HG03095 (cell line): ENCODE measurements at regions not wholly inside any gene's neighbourhood (a gene's known extent, or its start where the extent isn't known, plus 50 kb on each side); places are given as distances from the start of the nearest gene placed in this dataset.
"Not testable (repeated sequence)": the region's sequence is repeated elsewhere in the genome, so short reads cannot be mapped to it uniquely, and the experiment has no call there.

Experiments used
- ATAC-seq: cut with Tn5 transposase; IDR thresholded peaks from one replicate; pipeline ENCODE4 v1.9.1; 2021; ENCODE audit warnings: moderate library complexity; ENCODE audit not compliant: unreplicated experiment

- no peak for ATAC-seq
These were observed 235.4 kb upstream of the FANCL start for GRCh38 chr2:58476556-58476955.

GRCh38 chr2:58475756-58476155, 234.6 kb upstream of the FANCL start:
- ATAC-seq, result no peak

DNA sequence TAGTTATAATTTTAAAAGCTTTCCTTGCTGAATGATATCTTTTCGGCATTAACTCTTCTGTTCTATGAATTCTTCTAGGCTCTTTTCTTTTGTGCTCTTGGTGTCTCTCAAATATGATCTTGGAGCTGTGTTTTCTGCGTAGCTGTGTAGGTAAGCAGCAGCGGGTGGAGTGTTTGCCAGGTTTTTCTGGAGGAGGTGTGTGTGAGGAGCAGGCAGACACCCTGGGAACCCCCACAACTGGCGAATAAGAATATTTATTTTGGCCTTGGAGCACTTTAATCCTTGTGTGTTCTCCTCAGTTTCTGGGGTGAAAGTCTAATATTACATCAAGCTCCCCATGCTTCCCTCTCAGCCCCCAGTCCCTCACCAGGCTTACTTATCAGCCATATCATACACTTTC, 232.0 kb upstream of the FANCL start:
- no peak for ATAC-seq

- peak; percentile 68 for ATAC-seq
These were observed 225.7 kb upstream of the FANCL start for GRCh38 chr2:58466804-58467203.

DNA sequence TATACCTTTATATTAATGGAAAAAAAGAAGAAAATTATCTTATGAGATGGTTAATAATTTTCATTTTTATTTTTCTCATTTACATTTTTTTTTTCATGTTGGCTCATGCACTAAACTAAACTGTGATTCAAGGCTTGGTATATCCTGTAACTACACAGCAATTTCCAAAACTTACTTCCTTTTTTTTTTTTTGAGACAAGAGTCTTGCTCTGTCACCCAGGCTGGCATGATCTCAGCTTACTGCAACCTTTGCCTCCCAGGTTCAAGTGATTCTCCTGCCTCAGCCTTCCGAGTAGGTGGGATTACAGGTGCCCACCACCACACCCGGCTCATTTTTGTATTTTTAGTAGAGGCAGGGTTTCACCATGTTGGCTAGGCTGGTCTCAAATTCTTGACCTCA, 224.9 kb upstream of the FANCL start:
- ATAC-seq, result not testable (repeated sequence)

DNA sequence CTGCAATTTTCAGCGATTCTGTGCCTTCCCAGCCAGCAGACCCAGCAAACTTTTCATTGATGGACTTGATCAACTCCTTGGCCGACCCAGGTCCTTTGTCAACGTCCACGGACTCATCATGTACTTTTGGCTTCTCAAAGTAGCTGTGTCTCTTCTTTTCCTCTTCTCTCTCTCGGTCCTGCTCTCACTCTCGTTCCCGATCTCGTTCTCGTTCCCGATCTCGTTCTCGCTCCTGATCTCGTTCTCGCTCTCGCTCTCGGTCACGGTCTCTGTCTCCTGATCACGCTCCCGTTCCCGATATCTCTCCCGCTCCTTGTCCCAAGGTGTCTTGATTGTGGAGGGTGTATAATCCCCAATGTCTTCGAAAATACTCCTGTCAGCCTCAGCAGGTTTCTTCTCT, 219.5 kb upstream of the FANCL start:
- ATAC-seq, result no peak

GRCh38 chr2:58449286-58450010, 208.3 kb upstream of the FANCL start:
- ATAC-seq, result peak; percentile 96

DNA sequence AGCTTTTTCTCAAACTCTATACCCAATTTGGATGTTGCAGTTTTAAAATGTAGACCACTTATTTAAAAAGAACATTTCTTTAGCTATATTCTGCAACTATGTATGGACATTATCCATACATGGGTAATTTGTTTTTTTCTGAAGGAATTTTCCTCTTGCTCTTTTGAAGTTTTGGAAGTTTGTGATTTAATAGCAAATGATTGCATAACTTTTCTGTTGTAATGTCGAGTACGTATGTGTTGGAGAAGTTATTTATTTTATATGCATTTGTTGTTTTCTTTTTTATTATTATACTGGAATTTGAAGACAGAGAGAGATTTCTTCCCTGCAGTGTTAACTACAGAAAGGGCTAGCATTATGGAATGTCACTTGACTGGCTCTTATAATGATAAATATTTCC, 207.7 kb upstream of the FANCL start:
- no peak for ATAC-seq

GRCh38 chr2:58448065-58448507, 207.0 kb upstream of the FANCL start:
- no peak for ATAC-seq

DNA sequence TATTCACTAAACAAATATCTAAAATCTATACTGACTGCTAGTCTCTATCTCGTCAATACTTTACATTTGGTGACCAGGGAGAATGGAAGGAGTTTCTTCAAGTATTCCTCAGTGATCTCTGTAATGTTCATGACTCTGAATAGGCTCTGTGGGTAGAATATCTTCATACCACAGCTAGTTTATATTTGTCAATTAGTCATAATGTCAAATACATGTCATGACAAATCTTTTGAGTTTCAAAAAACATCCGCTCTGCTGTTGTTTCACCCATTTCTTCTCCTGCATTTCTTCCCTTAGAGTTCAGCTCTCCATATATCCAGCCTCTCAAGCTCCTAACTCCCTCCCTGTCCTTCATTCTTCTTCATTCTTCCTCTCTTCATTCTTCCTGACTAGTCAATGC, 206.5 kb upstream of the FANCL start:
- ATAC-seq, result no peak

DNA sequence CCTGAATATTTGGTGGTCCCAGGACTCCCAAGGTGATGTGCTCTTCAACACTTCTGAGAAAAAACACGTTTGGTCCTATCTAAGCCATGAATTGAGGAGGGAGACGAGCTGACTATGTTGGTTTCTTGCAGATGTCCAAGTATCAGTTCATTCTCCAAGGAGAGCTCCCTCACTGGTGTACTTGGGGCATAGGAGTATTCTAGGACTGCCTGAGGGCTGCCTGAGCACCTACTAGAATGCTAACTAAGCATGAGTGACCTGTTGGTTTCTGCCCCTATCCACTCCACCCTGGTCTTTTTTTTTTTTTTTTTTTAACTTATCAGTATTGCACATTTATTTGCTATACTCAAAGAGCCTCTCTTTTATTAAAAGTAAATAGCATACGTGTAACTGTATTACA, 200.5 kb upstream of the FANCL start:
- ATAC-seq, result no peak

DNA sequence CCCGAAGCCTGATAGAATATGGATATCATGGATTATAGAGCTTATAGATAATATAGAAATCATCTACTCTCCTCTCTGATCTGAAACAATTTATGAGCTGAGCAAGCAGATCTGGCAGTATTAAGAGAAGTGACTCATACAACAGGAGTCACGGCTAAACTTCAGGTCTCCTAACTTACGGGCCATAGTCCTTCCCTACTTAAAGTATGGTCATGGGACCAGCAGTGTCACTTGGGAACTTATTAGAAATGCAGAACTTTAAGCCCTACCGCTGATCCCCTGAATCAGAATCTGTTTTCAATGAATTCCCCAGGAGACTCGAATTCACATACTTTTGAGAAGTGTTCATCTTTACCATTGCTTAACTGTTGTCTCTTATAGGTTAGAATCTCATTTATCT, 195.7 kb upstream of the FANCL start:
- no peak for ATAC-seq

DNA sequence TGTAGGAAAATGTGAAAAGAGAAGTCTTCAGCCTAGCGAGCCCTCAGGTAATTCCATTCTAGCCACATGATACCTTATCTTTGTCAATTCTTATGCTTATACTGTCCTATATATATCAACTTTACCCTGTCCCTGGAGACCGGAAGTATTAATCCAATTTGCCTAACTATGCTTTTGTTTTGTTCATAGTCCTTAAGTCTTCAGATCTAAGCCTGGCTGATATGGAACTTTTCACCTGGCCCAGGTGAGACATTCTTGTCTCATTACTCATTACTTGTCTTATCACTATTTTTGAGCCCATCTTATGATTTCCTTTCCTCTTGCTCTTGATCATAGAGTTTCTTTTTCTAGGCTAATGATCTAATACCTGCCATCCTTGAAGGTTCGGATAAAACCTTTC, 194.1 kb upstream of the FANCL start:
- ATAC-seq, result no peak

DNA sequence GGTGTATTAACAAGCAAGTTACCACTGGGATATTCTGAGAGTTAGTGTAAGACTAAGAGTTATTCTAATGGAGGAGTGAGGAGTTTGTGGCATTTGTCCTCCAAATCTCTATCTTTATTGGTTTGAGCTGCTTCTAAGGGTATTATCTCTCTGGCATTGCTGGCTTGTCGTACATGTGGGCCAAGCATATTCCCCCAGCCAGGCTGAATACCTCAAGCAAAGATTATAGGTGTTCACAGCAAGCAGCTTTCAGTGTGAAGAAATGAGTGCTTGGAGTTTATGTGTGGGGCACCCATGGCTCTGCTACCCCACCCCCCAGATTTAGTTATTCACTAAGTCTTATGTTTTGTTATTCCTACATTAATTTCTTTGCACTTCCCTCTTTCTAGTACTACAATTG, 193.6 kb upstream of the FANCL start:
- no peak for ATAC-seq

GRCh38 chr2:58432491-58433170, 191.5 kb upstream of the FANCL start:
- ATAC-seq, result no peak

GRCh38 chr2:58429014-58429875, 188.1 kb upstream of the FANCL start:
- ATAC-seq, result no peak

DNA sequence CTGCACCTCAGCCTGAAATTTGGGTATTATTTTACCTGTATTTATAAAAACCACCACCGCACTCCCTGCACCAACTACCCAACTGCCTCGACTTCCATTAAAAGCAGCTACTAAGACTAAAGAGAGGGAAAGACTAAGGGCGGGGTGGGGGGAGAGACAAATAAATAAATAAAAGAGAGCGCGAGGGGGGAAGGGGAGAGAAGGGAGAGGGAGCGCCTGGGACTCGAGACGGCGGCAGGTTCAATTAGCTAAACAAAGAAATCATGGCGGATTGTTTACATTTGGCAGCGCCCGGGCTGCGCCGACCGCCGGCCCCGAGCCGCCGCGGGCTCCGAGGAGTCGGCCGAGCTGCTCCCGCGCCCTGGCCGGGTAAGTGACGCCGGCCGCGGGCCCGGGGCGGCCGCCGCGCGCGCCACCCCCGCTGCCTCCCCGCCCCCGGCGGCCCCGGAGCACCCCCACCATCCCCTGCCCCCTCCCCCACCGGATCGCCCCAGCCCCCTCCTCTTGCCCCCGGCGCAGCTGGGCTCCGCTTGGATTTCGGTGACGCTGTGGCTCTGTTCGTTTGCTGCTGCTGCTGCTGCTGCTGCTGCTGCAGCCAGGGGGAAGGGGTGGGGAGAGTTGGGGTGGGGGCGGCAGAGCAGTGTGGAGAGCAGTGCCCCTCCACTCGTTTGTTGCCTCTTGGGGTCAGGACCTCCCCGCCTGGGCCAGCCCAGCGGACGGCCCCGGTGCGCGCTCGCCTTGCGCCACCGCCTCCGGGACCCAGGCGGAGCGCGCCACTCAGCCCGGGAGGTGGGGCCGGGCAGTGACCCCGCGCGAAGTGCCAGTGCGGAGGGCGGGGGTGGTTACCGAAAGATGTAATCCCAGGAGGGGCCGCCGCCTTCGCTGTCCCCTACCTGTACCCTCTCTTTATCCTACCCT, 187.2 kb upstream of the FANCL start:
- ATAC-seq, result no peak

- ATAC-seq, result no peak
These were observed 186.5 kb upstream of the FANCL start for GRCh38 chr2:58427572-58428095.

DNA sequence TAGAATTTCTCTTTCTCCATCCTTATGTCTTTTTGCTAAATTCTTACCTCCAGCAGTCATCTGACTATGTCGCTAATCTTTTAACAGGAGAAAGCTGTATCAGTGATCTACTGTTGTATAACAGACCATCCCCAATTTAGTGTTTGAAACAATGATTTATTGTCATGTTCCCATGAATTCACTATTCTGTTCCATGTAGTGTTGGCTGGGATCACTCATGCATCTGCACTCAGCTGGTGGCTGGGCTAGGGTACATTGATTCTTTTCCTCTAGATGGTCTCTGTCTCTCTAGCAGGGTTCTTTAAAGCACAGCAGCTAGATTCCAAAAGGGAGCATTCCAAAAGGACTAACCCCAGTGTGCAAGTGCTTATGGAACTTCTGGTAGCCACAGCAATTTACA, 184.2 kb upstream of the FANCL start:
- no peak for ATAC-seq

- no peak for ATAC-seq
These were observed 178.9 kb upstream of the FANCL start for GRCh38 chr2:58419983-58420382.
